HG02763 (cell line): ENCODE measurements at regions not wholly inside any gene's neighbourhood (a gene's known extent, or its start where the extent isn't known, plus 50 kb on each side); places are given as distances from the start of the nearest gene placed in this dataset.
"Not testable (repeated sequence)": the region's sequence is repeated elsewhere in the genome, so short reads cannot be mapped to it uniquely, and the experiment has no call there.

Experiments used
- ATAC-seq: cut with Tn5 transposase; IDR thresholded peaks from one replicate; pipeline ENCODE4 v1.9.1; 2021; ENCODE audit warnings: mild to moderate bottlenecking, moderate library complexity; ENCODE audit not compliant: unreplicated experiment

GRCh38 chr5:101783241-101784013 lies 512.7 kb downstream of the SLCO4C1 start:
- ATAC-seq: no peak

- no peak for ATAC-seq
Measured at GRCh38 chr5:101782352-101783103, 513.6 kb downstream of the SLCO4C1 start.

- ATAC-seq: no peak
Measured at GRCh38 chr5:101751105-101751504, 545.0 kb downstream of the SLCO4C1 start.

- not testable (repeated sequence) for ATAC-seq
Measured at GRCh38 chr5:101743000-101743399, 553.1 kb downstream of the SLCO4C1 start.

- no peak for ATAC-seq
Measured at GRCh38 chr5:101728933-101729332, 567.2 kb downstream of the SLCO4C1 start.

GRCh38 chr5:101721543-101721942 lies 574.5 kb downstream of the SLCO4C1 start:
- ATAC-seq: no peak

GRCh38 chr5:101720033-101720432 lies 576.1 kb downstream of the SLCO4C1 start:
- no peak for ATAC-seq

- ATAC-seq: no peak
Measured at GRCh38 chr5:101717721-101718120, 578.4 kb downstream of the SLCO4C1 start.

- no peak for ATAC-seq
Measured at GRCh38 chr5:101716941-101717340, 579.1 kb downstream of the SLCO4C1 start.

- ATAC-seq: not testable (repeated sequence)
Measured at GRCh38 chr5:101715790-101716189, 580.3 kb downstream of the SLCO4C1 start.

GRCh38 chr5:101689306-101689705 lies 606.8 kb downstream of the SLCO4C1 start:
- ATAC-seq: no peak

- no peak for ATAC-seq
Measured at GRCh38 chr5:101688156-101688555, 607.9 kb downstream of the SLCO4C1 start.

GRCh38 chr5:101687349-101687985 lies 608.6 kb downstream of the SLCO4C1 start:
- no peak for ATAC-seq

- ATAC-seq: no peak
Measured at GRCh38 chr5:101686536-101687157, 609.4 kb downstream of the SLCO4C1 start.

- no peak for ATAC-seq
Measured at GRCh38 chr5:101679816-101680215, 616.3 kb downstream of the SLCO4C1 start.

- peak; percentile 85 for ATAC-seq
Measured at GRCh38 chr5:101678481-101679193, 617.4 kb downstream of the SLCO4C1 start.

GRCh38 chr5:101677961-101678360 lies 618.1 kb downstream of the SLCO4C1 start:
- ATAC-seq: no peak

- no peak for ATAC-seq
Measured at GRCh38 chr5:101676646-101677045, 619.4 kb downstream of the SLCO4C1 start.

GRCh38 chr5:101675510-101676219 lies 620.4 kb downstream of the SLCO4C1 start:
- ATAC-seq: no peak

GRCh38 chr5:101673120-101673519 lies 623.0 kb downstream of the SLCO4C1 start:
- ATAC-seq: no peak
